Esophagus muscularis mucosa (tissue), 4 donors: ENCODE measurements at regions not wholly inside any gene's neighbourhood (a gene's known extent, or its start where the extent isn't known, plus 50 kb on each side); places are given as distances from the start of the nearest gene placed in this dataset.
"Not testable (repeated sequence)": the region's sequence is repeated elsewhere in the genome, so short reads cannot be mapped to it uniquely, and the experiment has no call there.

ENCODE experiments used
- EP300 ChIP-seq: sonication (generic); formaldehyde crosslinking; IDR thresholded peaks from one replicate; pipeline ENCODE4 v1.6.1; 2017; ENCODE audit warnings: antibody characterized with exemption
- POLR2A ChIP-seq: fragments of 450-650 bp; IDR thresholded peaks from one replicate; pipeline ENCODE4 v1.6.1; 2017; ENCODE audit warnings: antibody characterized with exemption, moderate library complexity, mild to moderate bottlenecking, low read depth
- POLR2AphosphoS5 ChIP-seq, 2 donors: sonication (generic); formaldehyde crosslinking; IDR thresholded peaks; one replicate each; pipeline ENCODE4 v1.6.1; 2017; ENCODE audit warnings: antibody characterized with exemption in 2 of 2
- TF ChIP-seq, protein P1 (sequence below), 3 experiments: fragments of 200-600 bp in 2 of 3; fragments of 450-650 bp in 1 of 3; sonication (generic) in 2 of 3; IDR thresholded peaks; one replicate each; pipeline ENCODE4 v1.5.1; 2017 to 2019; ENCODE audit warnings: antibody characterized with exemption in 3 of 3, mild to moderate bottlenecking in 2 of 3, moderate library complexity in 1 of 3

DNA sequence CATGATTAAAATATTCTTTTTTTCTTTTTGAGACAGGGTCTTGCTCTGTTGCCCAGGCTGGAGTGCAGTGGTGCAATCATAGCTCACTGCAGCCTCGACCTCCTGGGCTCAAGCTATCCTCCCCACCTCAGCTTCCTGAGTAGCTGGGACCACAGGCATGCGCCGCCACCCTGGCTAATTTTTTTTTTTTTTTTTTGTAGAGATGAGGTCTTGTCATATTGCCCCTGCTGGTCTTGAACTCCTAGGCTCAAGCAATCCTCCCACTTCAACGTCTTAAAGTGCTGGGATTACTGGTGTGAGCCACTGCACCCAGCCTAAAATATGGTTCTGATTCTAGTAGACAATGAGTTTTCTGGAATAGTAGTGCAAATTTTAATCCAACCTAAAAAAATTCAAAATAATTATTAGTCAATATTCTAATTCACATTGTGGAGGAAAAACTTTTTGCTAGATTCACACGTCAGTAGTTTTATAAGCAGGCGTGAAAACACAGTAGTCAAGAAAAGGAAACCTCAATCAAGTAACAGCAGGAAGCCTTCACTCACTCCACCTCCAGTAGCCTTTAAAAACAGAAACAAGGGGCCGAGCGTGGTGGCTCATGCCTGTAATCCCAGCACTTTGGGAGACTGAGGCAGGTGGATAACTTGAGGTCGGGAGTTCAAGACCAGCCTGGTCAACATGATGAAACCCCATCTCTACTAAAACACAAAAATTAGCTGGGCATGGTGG, 268.7 kb downstream of the BCL2 start:
- TF ChIP-seq, protein P1, sequence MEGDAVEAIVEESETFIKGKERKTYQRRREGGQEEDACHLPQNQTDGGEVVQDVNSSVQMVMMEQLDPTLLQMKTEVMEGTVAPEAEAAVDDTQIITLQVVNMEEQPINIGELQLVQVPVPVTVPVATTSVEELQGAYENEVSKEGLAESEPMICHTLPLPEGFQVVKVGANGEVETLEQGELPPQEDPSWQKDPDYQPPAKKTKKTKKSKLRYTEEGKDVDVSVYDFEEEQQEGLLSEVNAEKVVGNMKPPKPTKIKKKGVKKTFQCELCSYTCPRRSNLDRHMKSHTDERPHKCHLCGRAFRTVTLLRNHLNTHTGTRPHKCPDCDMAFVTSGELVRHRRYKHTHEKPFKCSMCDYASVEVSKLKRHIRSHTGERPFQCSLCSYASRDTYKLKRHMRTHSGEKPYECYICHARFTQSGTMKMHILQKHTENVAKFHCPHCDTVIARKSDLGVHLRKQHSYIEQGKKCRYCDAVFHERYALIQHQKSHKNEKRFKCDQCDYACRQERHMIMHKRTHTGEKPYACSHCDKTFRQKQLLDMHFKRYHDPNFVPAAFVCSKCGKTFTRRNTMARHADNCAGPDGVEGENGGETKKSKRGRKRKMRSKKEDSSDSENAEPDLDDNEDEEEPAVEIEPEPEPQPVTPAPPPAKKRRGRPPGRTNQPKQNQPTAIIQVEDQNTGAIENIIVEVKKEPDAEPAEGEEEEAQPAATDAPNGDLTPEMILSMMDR (IDR thresholded peaks at IDR 0.05): not testable (repeated sequence)
- not testable (repeated sequence) for TF ChIP-seq POLR2A; EP300; POLR2AphosphoS5 (IDR thresholded peaks at IDR 0.05)
